Gastroesophageal sphincter (tissue), 4 donors: ENCODE measurements at regions not wholly inside any gene's neighbourhood (a gene's known extent, or its start where the extent isn't known, plus 50 kb on each side); places are given as distances from the start of the nearest gene placed in this dataset.

Experiments
- ATAC-seq: fragments of 150-250 bp; one replicate; pipeline ENCODE4 v1.9.1; 2016; ENCODE audit warnings: mild to moderate bottlenecking, moderate library complexity
- H3K27ac ChIP-seq, 4 donors: fragments of 200-600 bp; sonication (generic) in 3 of 4; 1 replicate in 3 of 4; 2 replicates in 1 of 4; pipeline ENCODE4 v1.5.1; 2016 to 2019
- H3K27me3 ChIP-seq: fragments of 200-600 bp; sonication (generic); one replicate; pipeline ENCODE4 v1.5.1; 2019
- H3K36me3 ChIP-seq, 2 donors: fragments of 200-600 bp; sonication (generic); one replicate each; pipeline ENCODE4 v1.5.1; 2019; ENCODE audit warnings: control low read depth in 1 of 2
- H3K4me1 ChIP-seq, 3 donors: fragments of 200-600 bp; sonication (generic); 1 replicate in 2 of 3; 2 replicates in 1 of 3; pipeline ENCODE4 v1.5.1; 2016 to 2019; ENCODE audit warnings: control low read depth in 2 of 3
- H3K4me3 ChIP-seq, 2 donors: fragments of 200-600 bp; sonication (generic); one replicate each; pipeline ENCODE4 v1.5.1; 2019; ENCODE audit warnings: mild to moderate bottlenecking in 1 of 2, moderate library complexity in 1 of 2
- H3K9me3 ChIP-seq, 3 donors: fragments of 200-600 bp; sonication (generic); one replicate each; pipeline ENCODE4 v1.5.1; 2017 to 2019; ENCODE audit warnings: control low read depth in 2 of 3
- EP300 ChIP-seq: sonication (generic); formaldehyde crosslinking; IDR thresholded peaks from one replicate; pipeline ENCODE4 v1.6.1; 2017; ENCODE audit warnings: antibody characterized with exemption, mild to moderate bottlenecking
- POLR2A ChIP-seq, 2 donors: fragments of 450-650 bp; IDR thresholded peaks; one replicate each; pipeline ENCODE4 v1.6.1; 2017; ENCODE audit warnings: antibody characterized with exemption in 2 of 2, mild to moderate bottlenecking in 2 of 2, moderate library complexity in 1 of 2
- POLR2AphosphoS5 ChIP-seq: sonication (generic); formaldehyde crosslinking; IDR thresholded peaks from one replicate; pipeline ENCODE4 v1.6.1; 2017; ENCODE audit warnings: antibody characterized with exemption
- WGBS, 2 donors: methylation state at CpG; one replicate each; pipeline ENCODE4 v1.1.5; 2018; ENCODE audit warnings: low coverage in 1 of 2; 5-methylcytosine and 5-hydroxymethylcytosine counted together
- TF ChIP-seq, protein P1 (sequence below), 4 experiments: fragments of 200-600 bp in 2 of 4; fragments of 450-650 bp in 2 of 4; sonication (generic) in 1 of 4; IDR thresholded peaks; one replicate each; pipeline ENCODE4 v1.5.1; 2017 to 2019; ENCODE audit warnings: antibody characterized with exemption in 4 of 4, mild to moderate bottlenecking in 2 of 4, moderate library complexity in 2 of 4

DNA sequence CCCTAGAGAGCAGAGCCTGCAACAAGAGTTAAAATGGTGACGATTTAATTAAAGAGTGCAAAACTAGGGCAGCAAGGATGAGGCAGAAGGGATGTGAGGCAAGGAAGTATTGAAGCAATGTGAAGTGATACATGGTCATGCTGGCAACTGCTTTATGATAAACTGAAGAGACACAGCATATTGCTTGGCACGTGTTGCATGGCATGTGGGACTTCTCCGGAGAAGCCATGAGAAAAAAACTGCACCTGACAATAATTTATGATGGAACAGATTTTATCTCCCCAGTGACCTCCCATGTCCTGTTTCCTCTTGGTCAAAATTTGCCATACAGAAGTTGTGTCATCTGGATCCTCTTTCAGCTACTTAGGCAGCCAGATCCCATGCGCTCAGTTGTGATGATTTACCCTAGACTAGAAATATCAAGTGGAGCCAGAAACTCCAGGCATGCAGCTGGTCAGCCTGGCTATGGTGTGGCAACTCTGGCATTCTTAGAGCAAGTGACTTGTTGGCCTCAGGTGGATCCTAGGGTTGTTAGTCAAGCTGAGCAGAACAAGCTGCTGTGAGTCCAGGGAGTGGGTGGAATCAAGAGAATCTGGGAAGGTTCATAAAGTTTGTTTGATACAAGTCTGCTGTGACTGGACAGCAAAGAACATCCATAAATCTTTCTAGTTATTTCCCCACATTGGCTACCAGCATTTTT is 611.4 kb upstream of the USP24 start:
- no peaks in the 10 kb centered on the region for H3K36me3 ChIP-seq
- peaks cover 0 to 5% (median 0%) of the 10 kb centered on the region in 3 donors for H3K4me1 ChIP-seq
- peak overlapping the region in 2 of 4 donors; percentile 20 to 44 for H3K27ac ChIP-seq
- peak; percentile 71 for ATAC-seq
- no peaks in the 10 kb centered on the region for H3K9me3 ChIP-seq
- TF ChIP-seq POLR2AphosphoS5 (peak; percentile 40), EP300 (no peak)
- no peaks in the 10 kb centered on the region for H3K27me3 ChIP-seq
- WGBS, 2 donors: 46 to 80% methylated on average over 3 to 4 of the region's 4 CpGs
- H3K4me3 ChIP-seq: no peak overlapping the region

DNA sequence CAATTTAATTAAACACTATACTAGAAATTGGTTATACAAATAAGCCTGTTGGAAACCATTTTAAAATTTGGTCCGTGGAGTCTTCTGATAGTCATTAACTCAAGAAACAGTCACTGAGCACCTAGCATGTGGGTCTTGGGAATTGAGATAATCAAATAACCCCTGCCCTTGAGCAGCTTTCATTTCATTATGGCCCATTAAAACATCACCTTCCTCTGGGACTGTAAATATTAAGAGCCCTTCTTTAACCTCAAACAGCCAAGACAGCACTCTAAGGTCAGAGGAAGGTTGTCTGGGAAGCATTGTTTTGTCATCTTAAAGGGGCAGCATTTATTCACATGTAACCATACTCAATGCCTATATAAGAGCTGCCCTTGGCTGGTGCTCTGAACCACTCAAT is 610.3 kb upstream of the USP24 start:
- peaks cover 0 to 5% (median 0%) of the 10 kb centered on the region in 3 donors for H3K4me1 ChIP-seq
- H3K27me3 ChIP-seq: no peaks in the 10 kb centered on the region
- ATAC-seq: no peak
- 50 to 67% methylated on average over 1 of the region's 1 CpG for WGBS, 2 donors
- H3K36me3 ChIP-seq: no peaks in the 10 kb centered on the region
- no peak overlapping the region for H3K27ac ChIP-seq
- no peak for TF ChIP-seq POLR2A (IDR thresholded peaks at IDR 0.05)
- TF ChIP-seq, protein P1, sequence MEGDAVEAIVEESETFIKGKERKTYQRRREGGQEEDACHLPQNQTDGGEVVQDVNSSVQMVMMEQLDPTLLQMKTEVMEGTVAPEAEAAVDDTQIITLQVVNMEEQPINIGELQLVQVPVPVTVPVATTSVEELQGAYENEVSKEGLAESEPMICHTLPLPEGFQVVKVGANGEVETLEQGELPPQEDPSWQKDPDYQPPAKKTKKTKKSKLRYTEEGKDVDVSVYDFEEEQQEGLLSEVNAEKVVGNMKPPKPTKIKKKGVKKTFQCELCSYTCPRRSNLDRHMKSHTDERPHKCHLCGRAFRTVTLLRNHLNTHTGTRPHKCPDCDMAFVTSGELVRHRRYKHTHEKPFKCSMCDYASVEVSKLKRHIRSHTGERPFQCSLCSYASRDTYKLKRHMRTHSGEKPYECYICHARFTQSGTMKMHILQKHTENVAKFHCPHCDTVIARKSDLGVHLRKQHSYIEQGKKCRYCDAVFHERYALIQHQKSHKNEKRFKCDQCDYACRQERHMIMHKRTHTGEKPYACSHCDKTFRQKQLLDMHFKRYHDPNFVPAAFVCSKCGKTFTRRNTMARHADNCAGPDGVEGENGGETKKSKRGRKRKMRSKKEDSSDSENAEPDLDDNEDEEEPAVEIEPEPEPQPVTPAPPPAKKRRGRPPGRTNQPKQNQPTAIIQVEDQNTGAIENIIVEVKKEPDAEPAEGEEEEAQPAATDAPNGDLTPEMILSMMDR (IDR thresholded peaks at IDR 0.05): no peak
- TF ChIP-seq POLR2AphosphoS5: no peak
- H3K4me3 ChIP-seq: no peak overlapping the region
- no peaks in the 10 kb centered on the region for H3K9me3 ChIP-seq

DNA sequence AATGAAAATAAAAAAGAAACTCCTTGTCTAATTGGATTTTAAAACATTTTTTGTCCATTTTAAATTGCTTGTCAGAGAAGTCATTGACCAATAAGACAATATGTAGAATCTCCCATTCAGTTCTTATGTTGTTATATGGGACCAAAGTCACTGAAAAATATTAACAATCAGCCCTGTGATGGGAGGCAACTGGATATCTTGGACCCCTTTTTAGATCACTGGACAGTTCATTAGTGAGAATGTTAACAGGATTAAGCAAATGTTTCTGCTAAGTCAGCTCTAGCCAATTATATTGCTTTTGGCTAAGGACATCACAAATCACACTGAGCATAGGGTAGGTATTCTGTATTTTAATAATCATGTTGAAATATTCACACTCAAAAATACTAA is 609.1 kb upstream of the USP24 start:
- H3K27me3 ChIP-seq: no peaks in the 10 kb centered on the region
- H3K27ac ChIP-seq: no peak overlapping the region
- no peak overlapping the region for H3K4me3 ChIP-seq
- no peak for ATAC-seq
- H3K4me1 ChIP-seq: peaks cover 0 to 5% (median 0%) of the 10 kb centered on the region in 3 donors
- no peak for TF ChIP-seq POLR2A (IDR thresholded peaks at IDR 0.05)
- TF ChIP-seq, protein P1 (IDR thresholded peaks at IDR 0.05): no peak
- TF ChIP-seq POLR2AphosphoS5: no peak
- TF ChIP-seq EP300: no peak
- H3K36me3 ChIP-seq: no peaks in the 10 kb centered on the region
- no peaks in the 10 kb centered on the region for H3K9me3 ChIP-seq

DNA sequence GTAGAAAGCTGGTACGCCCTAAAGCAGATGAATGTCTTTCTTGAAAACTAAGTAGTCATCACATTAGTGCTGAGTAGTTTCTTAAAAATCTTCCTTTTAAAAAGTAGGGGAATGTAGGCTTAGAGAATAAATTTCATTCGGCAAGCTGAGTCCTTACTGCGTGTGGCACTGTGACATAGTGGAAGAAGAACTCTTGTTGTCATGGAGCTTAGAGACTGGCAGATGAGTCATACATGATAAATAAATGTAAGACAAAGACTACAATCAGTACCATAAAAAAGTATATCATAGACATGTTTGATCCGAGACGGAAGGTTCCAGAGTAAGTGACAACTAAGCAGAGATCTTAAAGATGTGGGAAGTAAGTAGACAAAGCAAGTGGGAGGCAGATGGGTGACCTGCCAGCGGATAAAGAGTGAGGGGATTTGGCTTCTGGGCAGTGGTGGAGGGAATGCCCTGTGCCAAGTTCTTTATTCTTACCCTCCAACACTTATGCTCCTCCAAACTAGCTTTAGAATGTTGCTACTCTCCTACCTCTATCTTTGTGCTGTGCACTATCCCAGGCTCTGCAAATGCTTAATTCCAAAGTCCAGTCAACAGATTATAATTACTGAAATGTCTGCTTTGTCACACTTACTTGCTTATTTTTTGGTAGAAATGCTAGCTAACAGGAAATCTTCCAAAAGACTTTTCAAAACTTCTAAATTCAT is 608.5 kb upstream of the USP24 start:
- H3K36me3 ChIP-seq: no peaks in the 10 kb centered on the region
- no peaks in the 10 kb centered on the region for H3K9me3 ChIP-seq
- H3K27me3 ChIP-seq: no peaks in the 10 kb centered on the region
- H3K4me3 ChIP-seq: no peak overlapping the region
- no peak overlapping the region for H3K27ac ChIP-seq
- 86% methylated on average over 4 to 6 of the region's 6 CpGs for WGBS, 2 donors
- TF ChIP-seq, protein P1 (IDR thresholded peaks at IDR 0.05): no peak
- TF ChIP-seq EP300: no peak
- TF ChIP-seq POLR2A (IDR thresholded peaks at IDR 0.05): no peak
- no peak for TF ChIP-seq POLR2AphosphoS5
- H3K4me1 ChIP-seq: peaks cover 0 to 5% (median 0%) of the 10 kb centered on the region in 3 donors
- no peak for ATAC-seq

DNA sequence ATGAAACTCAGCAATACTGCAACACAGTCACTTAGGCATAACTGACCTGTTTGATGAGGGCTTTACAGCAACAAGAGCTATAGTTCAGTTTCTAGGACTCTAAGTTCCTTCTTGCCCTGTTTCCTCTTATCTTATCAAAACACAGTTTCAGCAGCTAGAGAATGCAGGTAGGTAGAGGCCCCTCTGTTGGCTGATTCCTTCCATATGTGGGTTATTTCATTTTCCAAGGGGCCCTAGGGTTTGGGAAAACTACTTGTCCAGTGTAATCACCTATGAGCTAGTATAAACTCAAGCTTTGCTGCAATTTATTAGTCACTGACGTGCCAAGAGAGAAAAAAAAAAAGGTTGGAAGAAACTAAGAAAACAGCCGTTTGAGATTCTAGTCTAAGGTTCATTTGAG is 607.7 kb upstream of the USP24 start:
- Histone ChIP-seq H3K4me3 (no peak overlapping the region), H3K27ac (no peak overlapping the region), H3K36me3 (no peaks in the 10 kb centered on the region), H3K4me1 (peaks cover 0 to 5% (median 0%) of the 10 kb centered on the region in 3 donors), H3K27me3 (no peaks in the 10 kb centered on the region), H3K9me3 (no peaks in the 10 kb centered on the region)
- no peak for ATAC-seq
- 74 to 89% methylated on average over 2 of the region's 2 CpGs for WGBS, 2 donors
- TF ChIP-seq, protein P1 (IDR thresholded peaks at IDR 0.05): no peak
- no peak for TF ChIP-seq POLR2A (IDR thresholded peaks at IDR 0.05)
- no peak for TF ChIP-seq POLR2AphosphoS5
- no peak for TF ChIP-seq EP300
